ENCODE measurements at regions not wholly inside any gene's neighbourhood (a gene's known extent, or its start where the extent isn't known, plus 50 kb on each side); places are given as distances from the start of the nearest gene placed in this dataset.

DNA sequence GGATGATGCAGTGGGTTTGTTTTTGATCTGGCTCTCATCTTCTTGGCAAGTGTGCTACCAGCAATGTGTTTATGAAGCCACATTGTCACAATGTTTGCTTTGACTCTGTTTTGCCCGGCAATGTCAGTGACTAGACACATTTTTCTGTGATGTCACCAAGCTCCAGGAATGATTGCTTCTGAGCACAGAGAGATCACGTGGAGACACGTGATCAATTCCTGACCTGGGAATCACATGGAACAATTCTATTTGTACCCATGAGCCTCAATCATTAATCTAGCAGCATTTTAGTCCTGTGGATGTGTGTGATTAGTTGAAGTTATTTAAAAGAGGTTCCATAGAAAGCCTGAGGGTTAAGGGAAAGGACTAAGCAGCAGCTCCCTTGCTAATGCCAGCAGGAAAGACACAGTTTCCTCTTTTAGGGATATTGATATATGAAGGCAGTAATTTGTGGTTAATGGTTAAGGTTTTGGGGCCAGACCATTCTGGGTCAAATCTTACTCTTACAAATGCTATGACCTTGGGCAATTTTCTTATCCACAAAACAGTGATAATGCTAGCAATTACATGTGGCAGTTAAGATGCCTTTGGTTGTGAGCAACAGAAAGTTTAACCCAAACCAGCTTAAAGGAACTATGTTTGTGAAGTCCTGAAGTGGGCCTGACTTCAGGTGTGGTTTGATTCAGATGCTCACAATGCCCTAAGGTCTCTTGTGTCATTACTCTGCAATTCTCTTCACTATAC, 59.0 kb downstream of the FASLG start:
- H3K4me3 ChIP-seq (ENCODE audit: low read length), result no peak overlapping the region
- H3K4me1 ChIP-seq (ENCODE audit: control insufficient read depth, insufficient read depth, low read length), result no peaks in the 10 kb centered on the region
- no peak overlapping the region for H3K27ac ChIP-seq (ENCODE audit: low read length)
- DNase-seq (ENCODE audit: low read depth, low spot score), result no peak
- no peaks in the 10 kb centered on the region for H3K9me3 ChIP-seq (ENCODE audit: control insufficient read depth, insufficient read depth, low read length)
- no CpG with 5 or more reads among the region's 3 CpGs for WGBS (ENCODE audit: insufficient coverage, insufficient read length)
- no peaks in the 10 kb centered on the region for H3K27me3 ChIP-seq (ENCODE audit: control insufficient read depth, insufficient read depth, low read length)
- no peaks in the 10 kb centered on the region for H3K36me3 ChIP-seq (ENCODE audit: control insufficient read depth, insufficient read depth, low read length)

DNA sequence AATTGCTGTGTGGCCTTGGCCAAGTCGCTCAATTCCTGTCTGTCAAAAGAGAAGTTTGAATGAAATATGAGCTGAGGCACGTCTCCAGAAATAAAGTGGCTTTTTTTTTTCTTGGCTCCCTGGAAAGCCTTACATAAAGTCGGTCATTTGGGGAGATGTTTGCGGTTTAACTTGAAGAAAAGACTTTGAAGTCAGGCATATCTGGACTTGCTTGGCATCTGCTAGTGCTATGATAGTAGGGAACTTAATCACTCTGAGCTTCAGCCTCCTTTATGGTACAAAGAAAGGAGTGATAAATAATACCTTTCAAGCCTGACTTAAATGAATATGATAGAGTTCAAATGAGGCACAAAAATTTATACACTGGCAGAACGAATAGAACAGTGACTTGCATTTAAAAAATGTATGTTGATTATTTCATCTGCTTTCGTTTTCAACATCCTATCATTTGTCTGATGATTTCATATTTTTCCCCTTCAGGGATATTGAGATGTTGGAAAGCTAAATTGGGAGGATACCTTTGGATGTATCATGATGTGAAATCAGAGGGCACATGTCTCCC, 60.2 kb downstream of the FASLG start:
- Histone ChIP-seq H3K27ac (ENCODE audit: low read length) (no peak overlapping the region), H3K27me3 (ENCODE audit: control insufficient read depth, insufficient read depth, low read length) (no peaks in the 10 kb centered on the region), H3K36me3 (ENCODE audit: control insufficient read depth, insufficient read depth, low read length) (no peaks in the 10 kb centered on the region), H3K9me3 (ENCODE audit: control insufficient read depth, insufficient read depth, low read length) (no peaks in the 10 kb centered on the region), H3K4me3 (ENCODE audit: low read length) (no peak overlapping the region), H3K4me1 (ENCODE audit: control insufficient read depth, insufficient read depth, low read length) (no peaks in the 10 kb centered on the region)
- WGBS (ENCODE audit: insufficient coverage, insufficient read length), result no CpG with 5 or more reads among the region's 6 CpGs
- no peak for DNase-seq (ENCODE audit: low read depth, low spot score)

DNA sequence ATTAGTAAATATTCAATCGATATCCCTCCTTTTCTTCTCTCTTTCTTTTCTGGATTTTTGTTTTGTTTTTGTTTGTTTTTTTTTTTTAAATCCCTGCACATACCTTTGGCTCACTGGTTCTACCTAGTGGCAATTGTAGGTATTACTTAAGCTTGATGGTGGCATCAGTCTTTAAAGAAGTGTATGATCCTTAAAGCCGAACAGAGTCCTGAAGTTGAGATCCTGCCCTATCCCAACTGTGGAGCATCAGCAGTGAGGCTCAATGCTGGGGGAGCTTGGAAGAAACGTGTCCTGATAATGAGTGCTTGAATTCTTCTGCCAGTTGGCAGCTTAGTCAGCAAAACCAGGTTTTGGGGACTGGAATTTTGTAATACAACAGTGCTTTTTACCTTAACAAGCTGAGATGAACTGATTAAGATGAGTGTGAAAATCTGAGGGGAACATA, 60.8 kb downstream of the FASLG start:
- no CpG with 5 or more reads among the region's 3 CpGs for WGBS (ENCODE audit: insufficient coverage, insufficient read length)
- H3K4me1 ChIP-seq (ENCODE audit: control insufficient read depth, insufficient read depth, low read length), result no peaks in the 10 kb centered on the region
- H3K27ac ChIP-seq (ENCODE audit: low read length), result no peak overlapping the region
- no peaks in the 10 kb centered on the region for H3K9me3 ChIP-seq (ENCODE audit: control insufficient read depth, insufficient read depth, low read length)
- no peak overlapping the region for H3K4me3 ChIP-seq (ENCODE audit: low read length)
- no peak for DNase-seq (ENCODE audit: low read depth, low spot score)
- H3K36me3 ChIP-seq (ENCODE audit: control insufficient read depth, insufficient read depth, low read length), result no peaks in the 10 kb centered on the region
- no peaks in the 10 kb centered on the region for H3K27me3 ChIP-seq (ENCODE audit: control insufficient read depth, insufficient read depth, low read length)

DNA sequence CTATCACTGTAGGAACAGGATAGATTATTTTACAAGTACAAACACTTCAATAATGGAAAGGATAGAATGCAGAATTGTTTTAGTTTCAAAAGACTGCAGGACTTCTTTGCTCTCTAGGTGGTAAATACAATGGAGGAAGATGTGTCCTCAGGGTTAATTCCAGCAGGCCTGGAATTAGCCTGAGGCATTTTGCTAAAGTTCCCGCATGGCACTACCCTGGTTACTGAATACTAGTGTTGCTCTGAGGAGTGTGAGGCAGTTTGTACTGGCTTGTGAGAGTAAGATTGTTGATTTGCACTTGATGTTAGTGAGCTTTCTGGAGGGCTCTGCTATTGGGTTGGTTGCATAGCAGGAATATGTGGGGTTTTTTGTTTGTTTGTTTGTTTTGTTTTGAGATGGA, 61.4 kb downstream of the FASLG start:
- no peaks in the 10 kb centered on the region for H3K27me3 ChIP-seq (ENCODE audit: control insufficient read depth, insufficient read depth, low read length)

DNA sequence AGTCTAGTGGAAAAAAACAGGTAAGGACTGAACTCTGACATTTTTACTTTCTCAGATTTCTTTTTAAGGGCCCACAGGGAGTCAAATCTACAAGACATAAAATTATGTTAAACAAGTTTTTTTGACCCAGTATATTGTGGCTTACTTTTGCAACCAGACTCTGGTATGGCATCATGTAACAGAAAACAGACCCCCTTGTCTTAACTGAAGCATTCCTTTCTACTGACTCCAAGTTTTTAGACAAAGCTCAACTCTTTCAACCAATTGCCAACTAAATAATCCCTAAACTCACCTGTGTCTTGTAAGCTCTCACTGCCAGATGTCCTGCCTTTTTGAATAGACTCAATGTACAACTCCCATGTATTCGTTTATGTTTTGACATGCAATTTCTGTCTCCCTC, 64.3 kb downstream of the FASLG start:
- Histone ChIP-seq H3K4me1 (ENCODE audit: control insufficient read depth, insufficient read depth, low read length) (no peaks in the 10 kb centered on the region), H3K36me3 (ENCODE audit: control insufficient read depth, insufficient read depth, low read length) (no peaks in the 10 kb centered on the region), H3K9me3 (ENCODE audit: control insufficient read depth, insufficient read depth, low read length) (no peaks in the 10 kb centered on the region), H3K27ac (ENCODE audit: low read length) (no peak overlapping the region), H3K27me3 (ENCODE audit: control insufficient read depth, insufficient read depth, low read length) (no peaks in the 10 kb centered on the region), H3K4me3 (ENCODE audit: low read length) (no peak overlapping the region)
- no CpG with 5 or more reads among the region's 1 CpG for WGBS (ENCODE audit: insufficient coverage, insufficient read length)
- DNase-seq (ENCODE audit: low read depth, low spot score), result no peak

More for the DNA sequence above, 61.4 kb downstream of the FASLG start:
- Histone ChIP-seq H3K27ac (ENCODE audit: low read length) (no peak overlapping the region), H3K4me3 (ENCODE audit: low read length) (no peak overlapping the region), H3K4me1 (ENCODE audit: control insufficient read depth, insufficient read depth, low read length) (no peaks in the 10 kb centered on the region), H3K9me3 (ENCODE audit: control insufficient read depth, insufficient read depth, low read length) (no peaks in the 10 kb centered on the region), H3K36me3 (ENCODE audit: control insufficient read depth, insufficient read depth, low read length) (no peaks in the 10 kb centered on the region)
- no CpG with 5 or more reads among the region's 1 CpG for WGBS (ENCODE audit: insufficient coverage, insufficient read length)
- no peak for DNase-seq (ENCODE audit: low read depth, low spot score)

DNA sequence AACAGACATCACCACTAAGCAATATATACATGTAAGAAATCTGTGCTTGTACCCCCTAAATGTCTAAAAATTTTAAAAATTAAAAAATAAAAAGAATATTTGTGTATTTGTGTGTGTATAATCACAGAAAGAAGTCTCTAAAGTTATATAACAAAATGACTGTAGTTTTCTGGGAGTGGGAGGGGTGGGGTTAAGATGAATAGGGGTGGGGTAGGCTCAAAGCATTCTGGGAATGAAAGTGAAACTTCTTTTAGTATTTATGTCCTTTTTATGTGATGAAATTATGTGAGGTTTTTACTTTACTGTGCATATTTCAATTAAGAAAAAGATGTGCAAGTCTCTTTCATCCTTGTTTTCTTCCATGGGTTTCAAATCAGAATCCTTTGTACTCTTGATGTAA, 65.3 kb downstream of the FASLG start:
- no peaks in the 10 kb centered on the region for H3K4me1 ChIP-seq (ENCODE audit: control insufficient read depth, insufficient read depth, low read length)
- no peaks in the 10 kb centered on the region for H3K36me3 ChIP-seq (ENCODE audit: control insufficient read depth, insufficient read depth, low read length)
- DNase-seq (ENCODE audit: low read depth, low spot score), result no peak
- H3K4me3 ChIP-seq (ENCODE audit: low read length), result no peak overlapping the region
- no peaks in the 10 kb centered on the region for H3K9me3 ChIP-seq (ENCODE audit: control insufficient read depth, insufficient read depth, low read length)
- H3K27me3 ChIP-seq (ENCODE audit: control insufficient read depth, insufficient read depth, low read length), result no peaks in the 10 kb centered on the region
- no peak overlapping the region for H3K27ac ChIP-seq (ENCODE audit: low read length)

DNA sequence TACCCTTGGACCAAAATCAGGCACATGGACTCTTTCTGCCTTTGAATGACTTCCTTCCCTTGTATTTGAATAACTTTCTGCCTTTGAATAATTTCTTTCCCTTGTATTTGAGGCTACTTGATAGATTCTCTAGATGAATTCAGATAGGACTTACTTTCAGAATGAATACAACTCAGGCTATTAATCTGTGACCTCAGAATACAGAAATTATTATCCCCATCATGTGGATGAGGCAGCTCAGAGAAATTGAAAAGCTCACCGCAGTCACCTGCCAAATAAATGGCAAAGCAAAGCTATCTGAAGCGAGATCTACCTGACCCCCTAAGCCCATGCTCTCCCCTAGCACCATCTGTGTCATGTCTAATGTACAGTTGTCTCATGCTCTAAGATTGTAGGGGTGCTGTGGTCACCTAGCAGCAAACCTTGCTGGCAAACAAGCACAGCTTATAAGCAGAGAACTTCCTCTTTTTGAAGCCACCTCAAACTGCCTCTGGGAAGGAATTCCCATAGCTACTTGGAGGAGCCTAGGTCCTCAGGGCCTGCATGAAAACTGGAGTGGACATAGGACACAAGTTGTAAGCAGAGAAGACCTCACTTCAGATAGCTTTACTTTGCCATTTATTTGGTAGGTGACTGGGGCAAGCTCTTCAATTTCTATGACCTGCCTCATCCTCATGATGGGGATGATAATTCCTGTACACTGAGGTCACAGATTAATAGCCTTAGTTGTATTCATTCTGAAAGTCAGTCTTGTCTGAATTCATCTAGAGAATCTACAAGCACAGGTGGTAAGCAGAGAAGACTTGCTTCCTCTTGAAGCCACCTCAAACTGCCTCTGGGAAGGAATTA, 66.1 kb downstream of the FASLG start:
- WGBS (ENCODE audit: insufficient coverage, insufficient read length), result no CpG with 5 or more reads among the region's 2 CpGs
- no peak overlapping the region for H3K4me3 ChIP-seq (ENCODE audit: low read length)
- no peaks in the 10 kb centered on the region for H3K9me3 ChIP-seq (ENCODE audit: control insufficient read depth, insufficient read depth, low read length)
- no peaks in the 10 kb centered on the region for H3K4me1 ChIP-seq (ENCODE audit: control insufficient read depth, insufficient read depth, low read length)
- no peak for DNase-seq (ENCODE audit: low read depth, low spot score)
- no peaks in the 10 kb centered on the region for H3K27me3 ChIP-seq (ENCODE audit: control insufficient read depth, insufficient read depth, low read length)
- H3K36me3 ChIP-seq (ENCODE audit: control insufficient read depth, insufficient read depth, low read length), result no peaks in the 10 kb centered on the region
- no peak overlapping the region for H3K27ac ChIP-seq (ENCODE audit: low read length)

DNA sequence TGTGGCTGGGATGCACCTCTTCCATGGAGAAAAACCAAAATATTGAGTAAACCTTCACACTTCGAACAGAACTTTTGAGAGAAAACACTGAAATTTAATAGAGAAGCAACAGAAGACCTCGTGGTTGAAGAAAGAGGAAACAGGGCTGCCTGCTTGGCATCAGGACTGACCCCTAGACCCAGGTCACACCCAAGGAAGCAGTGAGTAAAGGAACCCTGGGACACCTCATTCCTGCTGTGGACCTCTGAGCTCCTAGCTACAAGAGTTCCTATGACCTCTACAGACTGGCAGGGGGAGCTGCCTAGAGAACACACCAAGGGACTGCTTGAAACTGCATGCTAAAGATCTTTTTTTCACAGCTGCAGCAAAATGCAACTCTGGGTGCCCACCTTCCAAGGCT, 67.8 kb downstream of the FASLG start:
- no peaks in the 10 kb centered on the region for H3K27me3 ChIP-seq (ENCODE audit: control insufficient read depth, insufficient read depth, low read length)
- no CpG with 5 or more reads among the region's 2 CpGs for WGBS (ENCODE audit: insufficient coverage, insufficient read length)
- H3K9me3 ChIP-seq (ENCODE audit: control insufficient read depth, insufficient read depth, low read length), result no peaks in the 10 kb centered on the region
- H3K27ac ChIP-seq (ENCODE audit: low read length), result no peak overlapping the region
- DNase-seq (ENCODE audit: low read depth, low spot score), result no peak
- H3K4me1 ChIP-seq (ENCODE audit: control insufficient read depth, insufficient read depth, low read length), result no peaks in the 10 kb centered on the region
- H3K4me3 ChIP-seq (ENCODE audit: low read length), result no peak overlapping the region
- H3K36me3 ChIP-seq (ENCODE audit: control insufficient read depth, insufficient read depth, low read length), result no peaks in the 10 kb centered on the region

DNA sequence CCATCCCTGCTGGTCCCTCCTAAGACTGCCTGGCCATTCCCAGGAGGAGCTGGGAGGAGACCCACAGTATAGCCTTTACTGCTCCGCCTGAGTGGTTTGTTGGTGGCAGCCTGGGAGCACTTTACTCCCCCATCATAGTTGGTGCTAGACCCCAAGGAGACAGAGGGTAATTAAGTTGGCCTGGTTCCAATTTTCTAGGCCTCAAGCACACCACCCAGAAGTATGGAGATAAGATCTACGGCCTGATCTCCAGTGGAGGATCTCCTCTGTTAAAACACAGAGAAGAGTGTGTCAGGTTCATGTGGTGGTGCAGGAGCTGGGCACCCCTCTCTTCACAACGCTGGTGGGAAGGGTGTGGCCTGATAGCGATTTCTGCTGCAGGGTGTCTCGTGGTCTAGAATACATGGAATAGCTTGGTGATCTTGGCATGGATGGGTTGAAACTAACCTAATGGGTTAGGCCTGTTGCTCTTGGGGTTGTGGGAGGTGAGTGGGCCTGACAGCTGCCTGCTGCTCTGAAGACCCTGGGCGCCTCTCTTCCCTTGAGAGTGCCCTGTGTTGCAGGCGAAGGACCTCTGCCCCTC, 68.5 kb downstream of the FASLG start:
- no peak overlapping the region for H3K27ac ChIP-seq (ENCODE audit: low read length)
- no peak for DNase-seq (ENCODE audit: low read depth, low spot score)
- H3K27me3 ChIP-seq (ENCODE audit: control insufficient read depth, insufficient read depth, low read length), result no peaks in the 10 kb centered on the region
- WGBS (ENCODE audit: insufficient coverage, insufficient read length), result no CpG with 5 or more reads among the region's 7 CpGs
- H3K36me3 ChIP-seq (ENCODE audit: control insufficient read depth, insufficient read depth, low read length), result no peaks in the 10 kb centered on the region
- H3K4me3 ChIP-seq (ENCODE audit: low read length), result no peak overlapping the region
- no peaks in the 10 kb centered on the region for H3K9me3 ChIP-seq (ENCODE audit: control insufficient read depth, insufficient read depth, low read length)
- H3K4me1 ChIP-seq (ENCODE audit: control insufficient read depth, insufficient read depth, low read length), result no peaks in the 10 kb centered on the region

DNA sequence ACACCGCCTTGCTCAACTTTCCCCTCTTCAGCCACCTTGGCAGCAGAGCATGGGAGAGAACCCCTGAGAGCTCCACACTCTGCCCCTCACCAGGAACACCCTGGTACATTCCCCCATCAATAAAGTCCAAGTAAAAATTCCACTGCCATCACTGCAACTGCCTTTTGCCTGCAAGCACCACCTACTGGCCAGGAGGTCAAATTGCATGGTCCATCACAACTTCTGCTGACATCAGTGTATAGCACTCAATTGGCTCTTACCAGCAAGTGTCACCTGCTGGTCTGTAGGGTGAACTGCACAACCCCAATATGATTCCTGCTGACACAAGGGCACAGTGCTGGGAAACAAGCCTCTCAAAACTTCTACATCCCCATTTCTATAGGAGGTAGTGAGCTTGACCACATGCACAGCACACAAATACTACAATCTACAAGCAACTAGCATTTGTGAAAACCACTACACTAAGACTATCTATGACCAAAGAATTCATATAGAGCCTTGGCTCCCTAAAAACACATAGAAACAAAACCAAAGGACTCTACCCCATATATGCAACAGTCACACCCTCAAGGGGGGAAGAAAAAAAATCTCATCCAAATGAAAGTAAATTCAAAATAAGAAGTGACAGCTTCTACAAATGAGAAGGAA, 69.2 kb downstream of the FASLG start:
- no CpG with 5 or more reads among the region's 1 CpG for WGBS (ENCODE audit: insufficient coverage, insufficient read length)
- Histone ChIP-seq H3K36me3 (ENCODE audit: control insufficient read depth, insufficient read depth, low read length) (no peaks in the 10 kb centered on the region), H3K27me3 (ENCODE audit: control insufficient read depth, insufficient read depth, low read length) (no peaks in the 10 kb centered on the region), H3K27ac (ENCODE audit: low read length) (no peak overlapping the region), H3K4me3 (ENCODE audit: low read length) (no peak overlapping the region), H3K4me1 (ENCODE audit: control insufficient read depth, insufficient read depth, low read length) (no peaks in the 10 kb centered on the region), H3K9me3 (ENCODE audit: control insufficient read depth, insufficient read depth, low read length) (no peaks in the 10 kb centered on the region)
- DNase-seq (ENCODE audit: low read depth, low spot score), result peak; percentile 55
